SK-N-SH treated with all-trans-retinoic acid at 6 μM for 48 hours (cell line): ENCODE measurements at regions not wholly inside any gene's neighbourhood (a gene's known extent, or its start where the extent isn't known, plus 50 kb on each side); places are given as distances from the start of the nearest gene placed in this dataset.

Experiments
- ATAC-seq: fragments of 200-7000 bp; cut with Tn5 transposase; 3 replicates; pipeline ENCODE4 v1.9.1; 2020; ENCODE audit warnings: mild to moderate bottlenecking, moderate library complexity
- ARNTL ChIP-seq: fragments of 450-650 bp; formaldehyde crosslinking; IDR thresholded peaks from 2 replicates; pipeline ENCODE4 v1.5.0; 2020; ENCODE audit warnings: low read depth, mild to moderate bottlenecking, moderate library complexity, borderline replicate concordance
- BACH2 ChIP-seq: fragments of 250-450 bp; sonication (Bioruptor Pico); IDR thresholded peaks from 2 replicates; pipeline ENCODE4 v1.9.0; 2021; ENCODE audit warnings: mild to moderate bottlenecking, borderline replicate concordance
- CSDC2 ChIP-seq: fragments of 250-450 bp; sonication (Bioruptor Pico); IDR thresholded peaks from 2 replicates; pipeline ENCODE4 v1.5.0; 2020; ENCODE audit warnings: mild to moderate bottlenecking, moderate library complexity
- ESRRG ChIP-seq: fragments of 250-450 bp; sonication (Bioruptor Pico); IDR thresholded peaks from 2 replicates; pipeline ENCODE4 v1.6.1; 2021; ENCODE audit warnings: mild to moderate bottlenecking
- GLIS3 ChIP-seq: fragments of 250-450 bp; sonication (Bioruptor Pico); IDR thresholded peaks from 2 replicates; pipeline ENCODE4 v1.5.0; 2020; ENCODE audit warnings: mild to moderate bottlenecking, moderate library complexity
- ISL1 ChIP-seq: fragments of 250-450 bp; sonication (Bioruptor Pico); IDR thresholded peaks from 2 replicates; pipeline ENCODE4 v2.1.2; 2022; ENCODE audit warnings: mild to moderate bottlenecking, moderate library complexity
- OSR1 ChIP-seq: fragments of 250-450 bp; sonication (Bioruptor Pico); IDR thresholded peaks from 2 replicates; pipeline ENCODE4 v1.8.0; 2022; ENCODE audit warnings: moderate library complexity, mild to moderate bottlenecking, inconsistent platforms
- PPARA ChIP-seq: fragments of 250-450 bp; sonication (Bioruptor Pico); IDR thresholded peaks from 2 replicates; pipeline ENCODE4 v1.5.0; 2020; ENCODE audit warnings: mild to moderate bottlenecking, borderline replicate concordance
- RARB ChIP-seq: fragments of 250-450 bp; sonication (Bioruptor Pico); IDR thresholded peaks from 2 replicates; pipeline ENCODE4 v1.8.0; 2021; ENCODE audit warnings: mild to moderate bottlenecking, moderate library complexity
- TCF4 ChIP-seq: fragments of 250-450 bp; sonication (Bioruptor Pico); IDR thresholded peaks from 2 replicates; pipeline ENCODE4 v1.8.0; 2021; ENCODE audit warnings: mild to moderate bottlenecking, moderate library complexity, borderline replicate concordance
- TOX ChIP-seq: fragments of 250-450 bp; sonication (Bioruptor Pico); IDR thresholded peaks from 2 replicates; pipeline ENCODE4 v1.8.0; 2021; ENCODE audit warnings: mild to moderate bottlenecking, moderate library complexity, borderline replicate concordance
- ZC3H10 ChIP-seq: fragments of 250-450 bp; sonication (Bioruptor Pico); IDR thresholded peaks from 2 replicates; pipeline ENCODE4 v1.5.1; 2021; ENCODE audit warnings: mild to moderate bottlenecking, moderate library complexity
- ZFP3 ChIP-seq: fragments of 250-450 bp; sonication (Bioruptor Pico); IDR thresholded peaks from 2 replicates; pipeline ENCODE4 v1.5.0; 2020; ENCODE audit warnings: mild to moderate bottlenecking, moderate library complexity
- ZFP30 ChIP-seq: fragments of 450-650 bp; formaldehyde crosslinking; IDR thresholded peaks from 2 replicates; pipeline ENCODE4 v1.5.0; 2022; ENCODE audit warnings: mild to moderate bottlenecking, moderate library complexity
- ZNF70 ChIP-seq: fragments of 450-650 bp; formaldehyde crosslinking; IDR thresholded peaks from 2 replicates; pipeline ENCODE4 v1.5.0; 2020; ENCODE audit warnings: mild to moderate bottlenecking, moderate library complexity
- ZNF8 ChIP-seq: fragments of 450-650 bp; formaldehyde crosslinking; IDR thresholded peaks from 2 replicates; pipeline ENCODE4 v1.5.0; 2020; ENCODE audit warnings: mild to moderate bottlenecking, moderate library complexity
- TF ChIP-seq, protein P1 (sequence below): fragments of 250-450 bp; sonication (Bioruptor Pico); IDR thresholded peaks from 2 replicates; pipeline ENCODE4 v1.5.0; 2020; ENCODE audit warnings: mild to moderate bottlenecking, moderate library complexity
- TF ChIP-seq, protein P2 (sequence below): fragments of 250-450 bp; sonication (Bioruptor Pico); IDR thresholded peaks from 2 replicates; pipeline ENCODE4 v1.5.1; 2020; ENCODE audit warnings: low read depth, mild to moderate bottlenecking, moderate library complexity
- TF ChIP-seq, protein P3 (sequence below): fragments of 250-450 bp; sonication (Bioruptor Pico); IDR thresholded peaks from 2 replicates; pipeline ENCODE4 v1.5.1; 2021; ENCODE audit warnings: mild to moderate bottlenecking, moderate library complexity
- TF ChIP-seq, protein P4 (sequence below): fragments of 250-450 bp; sonication (Bioruptor Pico); IDR thresholded peaks from 2 replicates; pipeline ENCODE4 v1.8.0; 2020; ENCODE audit warnings: mild to moderate bottlenecking, moderate library complexity, borderline replicate concordance
- TF ChIP-seq, protein P5 (sequence below): fragments of 250-450 bp; sonication (Bioruptor Pico); IDR thresholded peaks from 2 replicates; pipeline ENCODE4 v1.8.0; 2021; ENCODE audit warnings: low read depth, mild to moderate bottlenecking, moderate library complexity, borderline replicate concordance

DNA sequence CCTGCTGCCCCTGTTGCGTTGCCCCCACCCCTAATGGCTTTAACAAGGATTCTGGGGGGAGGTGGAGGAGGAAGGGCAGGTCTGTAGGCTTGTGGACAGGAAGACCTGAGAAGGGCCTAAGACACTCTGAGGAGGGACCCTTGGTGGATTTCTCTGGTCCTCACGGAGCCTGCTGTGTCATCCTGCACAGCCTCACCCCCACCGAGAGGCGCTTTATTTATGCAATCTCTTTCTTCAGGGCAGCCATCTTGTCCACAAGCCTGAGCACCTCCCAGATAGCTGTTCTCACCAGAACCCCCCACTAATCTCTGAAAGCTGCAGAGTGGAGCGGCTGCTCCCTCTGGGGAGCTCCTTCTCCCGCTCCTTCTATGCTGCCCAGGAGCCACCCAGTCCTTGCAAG lies 59.3 kb upstream of the MLN start:
- TF ChIP-seq ZNF70 (CRISPR knock-in tag) (no peak), BACH2 (no peak), TCF4 (CRISPR knock-in tag) (no peak)
- TF ChIP-seq, protein P1, sequence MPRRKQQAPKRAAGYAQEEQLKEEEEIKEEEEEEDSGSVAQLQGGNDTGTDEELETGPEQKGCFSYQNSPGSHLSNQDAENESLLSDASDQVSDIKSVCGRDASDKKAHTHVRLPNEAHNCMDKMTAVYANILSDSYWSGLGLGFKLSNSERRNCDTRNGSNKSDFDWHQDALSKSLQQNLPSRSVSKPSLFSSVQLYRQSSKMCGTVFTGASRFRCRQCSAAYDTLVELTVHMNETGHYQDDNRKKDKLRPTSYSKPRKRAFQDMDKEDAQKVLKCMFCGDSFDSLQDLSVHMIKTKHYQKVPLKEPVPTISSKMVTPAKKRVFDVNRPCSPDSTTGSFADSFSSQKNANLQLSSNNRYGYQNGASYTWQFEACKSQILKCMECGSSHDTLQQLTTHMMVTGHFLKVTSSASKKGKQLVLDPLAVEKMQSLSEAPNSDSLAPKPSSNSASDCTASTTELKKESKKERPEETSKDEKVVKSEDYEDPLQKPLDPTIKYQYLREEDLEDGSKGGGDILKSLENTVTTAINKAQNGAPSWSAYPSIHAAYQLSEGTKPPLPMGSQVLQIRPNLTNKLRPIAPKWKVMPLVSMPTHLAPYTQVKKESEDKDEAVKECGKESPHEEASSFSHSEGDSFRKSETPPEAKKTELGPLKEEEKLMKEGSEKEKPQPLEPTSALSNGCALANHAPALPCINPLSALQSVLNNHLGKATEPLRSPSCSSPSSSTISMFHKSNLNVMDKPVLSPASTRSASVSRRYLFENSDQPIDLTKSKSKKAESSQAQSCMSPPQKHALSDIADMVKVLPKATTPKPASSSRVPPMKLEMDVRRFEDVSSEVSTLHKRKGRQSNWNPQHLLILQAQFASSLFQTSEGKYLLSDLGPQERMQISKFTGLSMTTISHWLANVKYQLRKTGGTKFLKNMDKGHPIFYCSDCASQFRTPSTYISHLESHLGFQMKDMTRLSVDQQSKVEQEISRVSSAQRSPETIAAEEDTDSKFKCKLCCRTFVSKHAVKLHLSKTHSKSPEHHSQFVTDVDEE (CRISPR knock-in tag) = no peak
- TF ChIP-seq, protein P2, sequence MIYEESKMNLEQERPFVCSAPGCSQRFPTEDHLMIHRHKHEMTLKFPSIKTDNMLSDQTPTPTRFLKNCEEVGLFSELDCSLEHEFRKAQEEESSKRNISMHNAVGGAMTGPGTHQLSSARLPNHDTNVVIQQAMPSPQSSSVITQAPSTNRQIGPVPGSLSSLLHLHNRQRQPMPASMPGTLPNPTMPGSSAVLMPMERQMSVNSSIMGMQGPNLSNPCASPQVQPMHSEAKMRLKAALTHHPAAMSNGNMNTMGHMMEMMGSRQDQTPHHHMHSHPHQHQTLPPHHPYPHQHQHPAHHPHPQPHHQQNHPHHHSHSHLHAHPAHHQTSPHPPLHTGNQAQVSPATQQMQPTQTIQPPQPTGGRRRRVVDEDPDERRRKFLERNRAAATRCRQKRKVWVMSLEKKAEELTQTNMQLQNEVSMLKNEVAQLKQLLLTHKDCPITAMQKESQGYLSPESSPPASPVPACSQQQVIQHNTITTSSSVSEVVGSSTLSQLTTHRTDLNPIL (CRISPR knock-in tag) = no peak
- TF ChIP-seq, all 23 proteins: peak for 0
- ATAC-seq = no peak

DNA sequence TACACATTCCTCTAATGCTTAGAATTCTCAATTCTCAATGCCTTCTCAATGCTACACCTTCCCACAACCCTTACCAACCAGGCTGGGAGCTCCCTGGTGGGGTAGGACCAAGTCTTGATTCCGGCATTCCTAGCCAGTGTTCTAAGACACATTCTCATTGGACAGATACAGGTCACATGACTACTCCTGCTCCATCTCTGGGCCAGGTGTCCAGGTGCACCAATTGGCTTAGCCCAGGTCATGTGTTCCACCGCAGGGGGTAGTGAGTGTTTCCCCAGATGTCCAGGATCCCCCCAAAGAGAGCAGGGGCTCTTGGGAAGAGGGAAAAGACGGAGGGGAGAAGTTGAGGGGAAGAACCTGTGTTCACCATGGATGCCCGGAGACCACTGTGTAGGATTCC lies 58.7 kb upstream of the MLN start:
- TF ChIP-seq RARB (CRISPR knock-in tag) = no peak
- no peak for TF ChIP-seq ARNTL (CRISPR knock-in tag)
- TF ChIP-seq ZNF8 (CRISPR knock-in tag) = no peak
- TF ChIP-seq PPARA (CRISPR knock-in tag) = no peak
- no peak for TF ChIP-seq GLIS3
- no peak for TF ChIP-seq OSR1 (CRISPR knock-in tag)
- TF ChIP-seq, protein P2 (CRISPR knock-in tag) = no peak
- no peak for TF ChIP-seq BACH2
- TF ChIP-seq ZFP3 (CRISPR knock-in tag) = no peak
- TF ChIP-seq ZFP30 = no peak
- TF ChIP-seq ZC3H10 = no peak
- no peak for TF ChIP-seq TCF4 (CRISPR knock-in tag)
- TF ChIP-seq, protein P3, sequence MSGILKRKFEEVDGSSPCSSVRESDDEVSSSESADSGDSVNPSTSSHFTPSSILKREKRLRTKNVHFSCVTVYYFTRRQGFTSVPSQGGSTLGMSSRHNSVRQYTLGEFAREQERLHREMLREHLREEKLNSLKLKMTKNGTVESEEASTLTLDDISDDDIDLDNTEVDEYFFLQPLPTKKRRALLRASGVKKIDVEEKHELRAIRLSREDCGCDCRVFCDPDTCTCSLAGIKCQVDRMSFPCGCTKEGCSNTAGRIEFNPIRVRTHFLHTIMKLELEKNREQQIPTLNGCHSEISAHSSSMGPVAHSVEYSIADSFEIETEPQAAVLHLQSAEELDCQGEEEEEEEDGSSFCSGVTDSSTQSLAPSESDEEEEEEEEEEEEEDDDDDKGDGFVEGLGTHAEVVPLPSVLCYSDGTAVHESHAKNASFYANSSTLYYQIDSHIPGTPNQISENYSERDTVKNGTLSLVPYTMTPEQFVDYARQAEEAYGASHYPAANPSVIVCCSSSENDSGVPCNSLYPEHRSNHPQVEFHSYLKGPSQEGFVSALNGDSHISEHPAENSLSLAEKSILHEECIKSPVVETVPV (CRISPR knock-in tag) = no peak
- TF ChIP-seq ESRRG (CRISPR knock-in tag) = no peak
- TF ChIP-seq, protein P4, sequence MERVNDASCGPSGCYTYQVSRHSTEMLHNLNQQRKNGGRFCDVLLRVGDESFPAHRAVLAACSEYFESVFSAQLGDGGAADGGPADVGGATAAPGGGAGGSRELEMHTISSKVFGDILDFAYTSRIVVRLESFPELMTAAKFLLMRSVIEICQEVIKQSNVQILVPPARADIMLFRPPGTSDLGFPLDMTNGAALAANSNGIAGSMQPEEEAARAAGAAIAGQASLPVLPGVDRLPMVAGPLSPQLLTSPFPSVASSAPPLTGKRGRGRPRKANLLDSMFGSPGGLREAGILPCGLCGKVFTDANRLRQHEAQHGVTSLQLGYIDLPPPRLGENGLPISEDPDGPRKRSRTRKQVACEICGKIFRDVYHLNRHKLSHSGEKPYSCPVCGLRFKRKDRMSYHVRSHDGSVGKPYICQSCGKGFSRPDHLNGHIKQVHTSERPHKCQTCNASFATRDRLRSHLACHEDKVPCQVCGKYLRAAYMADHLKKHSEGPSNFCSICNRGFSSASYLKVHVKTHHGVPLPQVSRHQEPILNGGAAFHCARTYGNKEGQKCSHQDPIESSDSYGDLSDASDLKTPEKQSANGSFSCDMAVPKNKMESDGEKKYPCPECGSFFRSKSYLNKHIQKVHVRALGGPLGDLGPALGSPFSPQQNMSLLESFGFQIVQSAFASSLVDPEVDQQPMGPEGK (CRISPR knock-in tag) = no peak
- TF ChIP-seq, protein P1 (CRISPR knock-in tag) = no peak
- TF ChIP-seq, all 23 proteins: peak for 0
- ATAC-seq = no peak

DNA sequence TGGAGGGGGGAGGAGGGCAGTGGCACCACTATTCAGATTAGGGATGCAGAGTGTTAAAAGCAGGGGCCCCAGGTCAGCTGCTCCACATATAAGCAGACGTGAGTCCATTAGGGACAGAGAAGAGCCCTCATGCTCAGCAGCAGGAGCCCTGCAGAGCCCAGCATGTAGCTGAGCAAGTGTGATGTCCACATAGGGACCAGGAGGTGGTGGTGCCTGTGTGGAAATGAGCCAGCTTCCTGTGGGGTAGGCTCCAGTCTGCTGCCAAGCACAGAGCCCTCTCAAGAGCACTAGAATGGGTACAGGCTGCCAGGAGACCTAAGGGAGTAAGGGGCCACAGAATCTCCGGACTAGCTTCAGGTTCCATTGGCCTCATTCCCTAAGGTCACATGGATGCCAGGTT lies 57.9 kb upstream of the MLN start:
- no peak for ATAC-seq
- no peak for TF ChIP-seq ZC3H10
- TF ChIP-seq, protein P5, sequence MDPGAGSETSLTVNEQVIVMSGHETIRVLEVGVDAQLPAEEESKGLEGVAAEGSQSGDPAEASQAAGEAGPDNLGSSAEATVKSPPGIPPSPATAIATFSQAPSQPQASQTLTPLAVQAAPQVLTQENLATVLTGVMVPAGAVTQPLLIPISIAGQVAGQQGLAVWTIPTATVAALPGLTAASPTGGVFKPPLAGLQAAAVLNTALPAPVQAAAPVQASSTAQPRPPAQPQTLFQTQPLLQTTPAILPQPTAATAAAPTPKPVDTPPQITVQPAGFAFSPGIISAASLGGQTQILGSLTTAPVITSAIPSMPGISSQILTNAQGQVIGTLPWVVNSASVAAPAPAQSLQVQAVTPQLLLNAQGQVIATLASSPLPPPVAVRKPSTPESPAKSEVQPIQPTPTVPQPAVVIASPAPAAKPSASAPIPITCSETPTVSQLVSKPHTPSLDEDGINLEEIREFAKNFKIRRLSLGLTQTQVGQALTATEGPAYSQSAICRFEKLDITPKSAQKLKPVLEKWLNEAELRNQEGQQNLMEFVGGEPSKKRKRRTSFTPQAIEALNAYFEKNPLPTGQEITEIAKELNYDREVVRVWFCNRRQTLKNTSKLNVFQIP (CRISPR knock-in tag) = no peak
- TF ChIP-seq, protein P3 (CRISPR knock-in tag) = no peak
- TF ChIP-seq, protein P2 (CRISPR knock-in tag) = no peak
- no peak for TF ChIP-seq PPARA (CRISPR knock-in tag)
- no peak for TF ChIP-seq TOX (CRISPR knock-in tag)
- no peak for TF ChIP-seq CSDC2 (CRISPR knock-in tag)
- no peak for TF ChIP-seq ESRRG (CRISPR knock-in tag)
- TF ChIP-seq ARNTL (CRISPR knock-in tag) = no peak
- TF ChIP-seq ISL1 = no peak
- TF ChIP-seq ZNF70 (CRISPR knock-in tag) = no peak
- TF ChIP-seq ZNF8 (CRISPR knock-in tag) = no peak
- TF ChIP-seq OSR1 (CRISPR knock-in tag) = no peak
